Mucosa of descending colon (tissue), 3 donors: ENCODE measurements at regions not wholly inside any gene's neighbourhood (a gene's known extent, or its start where the extent isn't known, plus 50 kb on each side); places are given as distances from the start of the nearest gene placed in this dataset.

Source experiments
- ATAC-seq: fragments of 200-7000 bp; cut with Tn5 transposase; one replicate; pipeline ENCODE4 v1.9.1; 2020; ENCODE audit warnings: mild to moderate bottlenecking, moderate library complexity
- DNase-seq, 3 donors: peaks; one replicate each; pipeline ENCODE4 v3.0.0-alpha.2; 2020
- H3K36me3 ChIP-seq: fragments of 200-600 bp; one replicate; pipeline ENCODE4 v1.8.0; 2021; ENCODE audit warnings: low read depth, mild to moderate bottlenecking
- H3K4me1 ChIP-seq: fragments of 200-600 bp; one replicate; pipeline ENCODE4 v1.8.0; 2021; ENCODE audit warnings: low read depth, mild to moderate bottlenecking
- H3K4me3 ChIP-seq: fragments of 200-600 bp; one replicate; pipeline ENCODE4 v1.8.0; 2021; ENCODE audit warnings: mild to moderate bottlenecking
- H3K9me3 ChIP-seq: fragments of 200-600 bp; one replicate; pipeline ENCODE4 v1.8.0; 2021; ENCODE audit warnings: mild to moderate bottlenecking
- CTCF ChIP-seq: fragments of 200-600 bp; IDR thresholded peaks from one replicate; pipeline ENCODE4 v1.8.0; 2022; ENCODE audit warnings: antibody characterized with exemption, mild to moderate bottlenecking
- intact Hi-C, 2 donors: fragments of 100-400 bp; cut with DNase I in 1 of 2; cut with micrococcal nuclease in 1 of 2; formaldehyde crosslinking; loops; one replicate each; pipeline versions ENCODE4 v1.11.0 to v1.11.1; 2022; cut with DNase I, micrococcal nuclease
- donor health status: DM: no; HTN: no; CAD: no; lungs with moderate emphysema.
- donor health status: DM: no; HTN: no; CAD: no.
- donor health status: DM: no; HTN: yes; CAD: no.

- Histone ChIP-seq H3K36me3 (no peaks in the 10 kb centered on the region), H3K9me3 (no peaks in the 10 kb centered on the region), H3K4me1 (no peaks in the 10 kb centered on the region), H3K4me3 (no peak overlapping the region)
- intact Hi-C loops: no loop called here
- DNase-seq (no peak), ATAC-seq (peak; percentile 14)
- no peak for TF ChIP-seq CTCF
Observed at GRCh38 chr2:14364471-14364870, 268.0 kb upstream of the LRATD1 start.

GRCh38 chr2:14385043-14385442 is 247.5 kb upstream of the LRATD1 start:
- no peak for ATAC-seq

GRCh38 chr2:14387332-14387731 is 245.2 kb upstream of the LRATD1 start:
- ATAC-seq (no peak), DNase-seq (no peak)
- Histone ChIP-seq H3K4me1 (no peaks in the 10 kb centered on the region), H3K9me3 (no peaks in the 10 kb centered on the region), H3K4me3 (no peak overlapping the region), H3K36me3 (no peaks in the 10 kb centered on the region)
- intact Hi-C loops: no loop called here
- TF ChIP-seq CTCF: no peak

More at GRCh38 chr2:14385043-14385442, 247.5 kb upstream of the LRATD1 start:
- no peak for DNase-seq
- Histone ChIP-seq H3K4me3 (no peak overlapping the region), H3K4me1 (no peaks in the 10 kb centered on the region), H3K9me3 (no peaks in the 10 kb centered on the region), H3K36me3 (no peaks in the 10 kb centered on the region)
- intact Hi-C loops: no loop called here
- TF ChIP-seq CTCF: no peak

- H3K9me3 ChIP-seq: no peaks in the 10 kb centered on the region
Observed at GRCh38 chr2:14388724-14389123, 243.8 kb upstream of the LRATD1 start.

GRCh38 chr2:14396533-14397083 is 235.9 kb upstream of the LRATD1 start:
- H3K4me3 ChIP-seq: no peak overlapping the region
- no peak for ATAC-seq
- no peaks in the 10 kb centered on the region for H3K9me3 ChIP-seq
- H3K4me1 ChIP-seq: no peaks in the 10 kb centered on the region
- intact Hi-C loops: no loop called here
- H3K36me3 ChIP-seq: no peaks in the 10 kb centered on the region
- no peak for TF ChIP-seq CTCF
- DNase-seq: no peak

More at GRCh38 chr2:14388724-14389123, 243.8 kb upstream of the LRATD1 start:
- no peaks in the 10 kb centered on the region for H3K36me3 ChIP-seq
- H3K4me1 ChIP-seq: no peaks in the 10 kb centered on the region
- DNase-seq (no peak), ATAC-seq (no peak)
- TF ChIP-seq CTCF: no peak
- intact Hi-C loops: no loop called here
- no peak overlapping the region for H3K4me3 ChIP-seq

- intact Hi-C loops: no loop called here
- Histone ChIP-seq H3K36me3 (no peaks in the 10 kb centered on the region), H3K4me3 (no peak overlapping the region), H3K9me3 (no peaks in the 10 kb centered on the region), H3K4me1 (no peaks in the 10 kb centered on the region)
- ATAC-seq (no peak), DNase-seq (no peak)
- no peak for TF ChIP-seq CTCF
Observed at GRCh38 chr2:14398641-14399040, 233.9 kb upstream of the LRATD1 start.
